Stimulated activated CD4-positive, alpha-beta T cell treated with anti-CD3 and anti-CD28 coated beads, Interleukin-15, amount 100 ng/mL, for 24 hours (primary cell): ENCODE measurements at regions not wholly inside any gene's neighbourhood (a gene's known extent, or its start where the extent isn't known, plus 50 kb on each side); places are given as distances from the start of the nearest gene placed in this dataset.

Experiments
- DNase-seq: peaks from one replicate; pipeline ENCODE4 v3.0.0-alpha.2; 2020

DNA sequence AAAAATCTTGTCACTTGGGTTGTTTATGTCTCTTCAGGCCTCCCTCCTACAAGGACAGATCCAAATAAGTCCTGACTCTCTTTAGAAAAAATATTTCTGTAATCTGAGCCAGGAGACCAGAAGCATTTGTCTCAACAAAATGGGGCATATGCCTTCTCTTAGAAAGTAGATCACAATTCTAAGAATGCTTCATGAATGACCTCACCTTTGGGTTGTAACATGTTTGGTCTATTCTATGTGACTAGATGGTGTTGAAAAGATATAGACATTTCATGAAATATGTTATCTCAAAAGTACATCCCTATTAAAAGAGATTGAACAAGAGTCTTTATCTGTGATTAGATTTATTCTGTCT is 159.0 kb upstream of the SETBP1 start:
- DNase-seq: no peak

DNA sequence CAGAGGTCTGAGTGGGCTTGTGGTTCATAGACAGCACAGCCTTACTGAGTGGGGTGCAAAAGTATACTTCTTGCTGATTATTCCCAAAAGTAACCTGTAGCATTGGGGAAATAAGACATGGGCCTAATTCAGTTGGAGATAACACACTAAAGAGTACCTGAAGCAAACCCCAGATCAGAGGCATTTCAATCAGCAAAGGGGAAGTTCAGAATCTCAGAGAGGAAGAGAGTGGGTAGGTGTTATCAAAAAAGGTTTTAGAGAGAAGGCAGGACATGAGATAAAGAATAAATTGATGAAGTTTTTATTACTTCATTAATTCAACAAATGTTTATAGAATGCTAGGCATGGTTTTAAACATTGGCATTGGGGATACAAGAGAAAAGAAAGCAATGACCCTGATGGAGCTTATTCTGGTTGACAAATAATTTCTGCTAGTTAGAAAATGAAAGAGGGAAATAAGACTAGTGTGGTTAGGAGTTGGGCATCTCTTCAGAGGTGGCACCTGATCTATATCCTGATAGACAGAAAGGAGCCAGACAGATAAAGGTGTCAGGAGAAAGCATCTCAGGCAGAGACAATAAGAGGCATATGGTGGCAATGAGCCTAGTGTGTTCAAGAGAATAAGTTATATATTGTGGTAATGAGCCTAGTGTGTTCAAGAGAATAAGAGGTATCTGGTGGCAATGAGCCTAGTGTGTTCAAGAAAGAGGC is 153.8 kb upstream of the SETBP1 start:
- DNase-seq: no peak

GRCh38 chr18:44533071-44533470 is 147.6 kb upstream of the SETBP1 start:
- DNase-seq: no peak

DNA sequence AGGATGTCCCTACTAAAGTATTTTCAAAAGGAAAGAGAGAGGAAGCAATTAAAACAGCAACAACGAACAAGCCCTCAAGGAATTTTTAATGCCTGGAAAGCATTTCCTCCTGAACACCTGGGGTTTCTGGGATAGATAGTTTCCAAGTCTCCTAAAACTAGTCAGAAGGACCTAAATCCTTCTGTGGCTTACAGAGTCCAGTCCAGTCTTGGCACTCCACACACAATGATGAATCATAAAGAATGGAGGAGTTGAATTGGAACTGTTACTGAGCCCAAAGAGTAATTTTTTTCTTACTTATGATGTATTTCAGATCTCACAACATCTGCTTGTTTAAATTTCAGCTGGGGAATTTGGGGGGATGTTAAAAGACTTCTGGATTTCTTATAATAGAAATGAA is 144.6 kb upstream of the SETBP1 start:
- no peak for DNase-seq

GRCh38 chr18:44536619-44537018 is 144.1 kb upstream of the SETBP1 start:
- no peak for DNase-seq

GRCh38 chr18:44537526-44537925 is 143.2 kb upstream of the SETBP1 start:
- no peak for DNase-seq

- no peak for DNase-seq
These were observed 140.8 kb upstream of the SETBP1 start for GRCh38 chr18:44539926-44540325.

DNA sequence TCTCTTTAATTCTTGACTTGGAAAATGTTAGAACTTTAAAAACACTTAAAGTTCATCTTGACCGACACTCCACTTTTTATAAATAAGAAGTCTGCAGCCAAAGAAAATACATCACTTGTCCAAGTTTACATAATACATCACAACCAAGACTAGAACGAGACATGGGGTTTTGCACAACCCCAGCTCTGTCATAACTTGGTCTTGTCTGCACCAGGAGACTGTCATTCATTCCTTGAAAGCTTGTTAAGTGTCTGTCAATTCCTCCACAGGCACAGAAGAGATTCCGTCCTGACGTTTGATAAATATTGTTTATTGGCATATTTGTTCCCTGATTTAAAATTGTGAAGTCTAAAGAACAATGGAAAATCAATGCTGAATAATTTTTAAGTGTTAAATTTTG is 139.5 kb upstream of the SETBP1 start:
- DNase-seq: no peak

GRCh38 chr18:44541781-44542180 is 138.9 kb upstream of the SETBP1 start:
- no peak for DNase-seq

GRCh38 chr18:44543387-44543786 is 137.3 kb upstream of the SETBP1 start:
- DNase-seq: no peak

DNA sequence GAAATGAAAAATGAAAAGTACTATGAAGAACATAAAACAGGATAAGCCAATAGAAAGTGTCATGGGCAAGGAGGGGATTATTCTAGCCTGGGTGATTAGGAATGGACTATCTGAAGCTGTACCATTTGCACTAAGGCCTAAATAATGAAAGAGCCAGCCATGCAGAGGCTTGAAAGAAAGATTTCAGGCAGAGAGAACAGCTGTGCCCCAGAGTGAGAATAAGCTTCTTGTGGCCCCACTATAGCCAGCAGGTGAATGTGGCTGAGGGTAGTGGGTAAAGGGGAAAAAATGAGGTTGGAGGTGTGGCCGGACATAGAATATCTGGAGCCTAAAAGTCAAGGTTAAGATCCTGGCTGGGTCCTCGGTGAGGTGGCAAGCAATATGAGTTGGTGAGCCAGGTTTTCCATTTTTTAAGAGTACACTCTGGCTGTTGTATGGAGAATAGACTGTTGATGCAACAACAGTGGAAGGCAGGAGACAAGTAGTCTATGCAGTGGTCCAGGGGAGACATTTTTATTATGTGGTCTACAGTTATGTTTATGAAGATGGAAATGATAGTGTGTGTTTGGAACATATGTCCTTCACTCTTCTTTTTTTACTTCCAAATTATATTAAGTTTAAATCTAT is 135.2 kb upstream of the SETBP1 start:
- DNase-seq: no peak

DNA sequence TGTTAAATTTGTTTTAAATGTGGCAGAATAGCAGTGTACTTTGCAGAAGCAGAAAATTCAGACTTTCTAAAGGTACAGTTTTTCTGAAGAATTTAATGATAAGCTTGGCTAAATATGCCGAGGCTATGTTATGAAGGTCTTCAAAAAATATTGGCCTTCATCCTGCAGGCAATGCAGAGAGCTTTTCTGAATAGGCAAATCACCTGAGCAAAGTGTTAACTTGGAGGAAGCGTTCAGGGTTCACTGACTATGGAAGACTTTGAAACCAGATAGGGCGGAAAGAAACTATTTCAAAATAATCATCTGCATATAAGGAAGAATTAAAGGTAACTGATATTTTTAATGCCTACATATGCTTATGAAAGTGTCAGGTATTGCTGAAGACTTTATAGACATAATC is 133.7 kb upstream of the SETBP1 start:
- DNase-seq: no peak

GRCh38 chr18:44548291-44549221 is 132.1 kb upstream of the SETBP1 start:
- no peak for DNase-seq

- no peak for DNase-seq
These were observed 128.0 kb upstream of the SETBP1 start for GRCh38 chr18:44552706-44553105.

DNA sequence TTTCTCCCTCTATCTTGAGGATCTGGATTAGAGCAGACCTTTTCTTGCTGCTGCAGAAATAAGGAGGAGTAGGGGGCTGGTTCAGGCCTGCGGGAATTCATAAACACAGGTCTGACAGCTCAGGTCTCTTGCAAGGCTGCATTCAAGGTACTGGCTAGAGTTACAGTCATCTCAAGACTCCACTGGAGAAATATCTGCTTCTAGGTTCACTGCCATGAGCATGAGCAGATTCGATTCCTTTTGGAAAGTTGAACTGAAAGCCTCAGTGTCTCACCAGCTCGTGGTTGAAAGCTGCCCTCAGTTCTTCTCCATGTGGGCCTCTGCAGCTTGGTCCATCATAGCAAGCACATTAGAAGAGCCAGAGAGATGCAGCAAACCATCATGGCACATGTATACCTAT is 124.4 kb upstream of the SETBP1 start:
- DNase-seq: no peak

- DNase-seq: no peak
These were observed 123.0 kb upstream of the SETBP1 start for GRCh38 chr18:44557616-44558151.

DNA sequence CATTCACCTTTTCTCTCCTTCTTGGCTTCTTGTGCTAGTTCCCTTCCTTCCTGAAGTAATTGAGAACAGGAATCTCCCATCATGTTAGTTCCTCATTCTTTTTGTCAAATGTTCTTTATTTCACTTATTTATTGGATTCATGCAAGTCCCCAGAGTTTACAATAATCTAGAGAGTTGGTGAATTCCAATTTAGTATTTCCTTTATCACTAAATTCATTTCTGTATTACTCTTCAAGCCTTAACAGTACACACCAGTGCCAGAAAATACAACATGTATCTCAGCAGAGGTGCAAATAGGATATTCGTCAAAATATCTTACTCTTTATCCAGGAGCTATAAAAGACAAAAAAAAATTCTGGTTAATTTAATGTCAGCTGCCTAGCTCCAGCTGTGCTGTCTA is 121.9 kb upstream of the SETBP1 start:
- no peak for DNase-seq

- no peak for DNase-seq
These were observed 117.7 kb upstream of the SETBP1 start for GRCh38 chr18:44562986-44563385.

- DNase-seq: no peak
These were observed 115.8 kb upstream of the SETBP1 start for GRCh38 chr18:44564922-44565321.

- no peak for DNase-seq
These were observed 112.3 kb upstream of the SETBP1 start for GRCh38 chr18:44568342-44568741.

- DNase-seq: no peak
These were observed 111.7 kb upstream of the SETBP1 start for GRCh38 chr18:44568986-44569385.

GRCh38 chr18:44569391-44570055 is 111.2 kb upstream of the SETBP1 start:
- DNase-seq: no peak
